Ascending aorta (tissue), 2 donors: ENCODE measurements at regions not wholly inside any gene's neighbourhood (a gene's known extent, or its start where the extent isn't known, plus 50 kb on each side); places are given as distances from the start of the nearest gene placed in this dataset.

Experiments used
- DNase-seq, 2 donors: peaks; one replicate each; pipeline ENCODE4 v3.0.0-alpha.2; 2019; ENCODE audit warnings: low spot score in 2 of 2
- H3K27ac ChIP-seq, 2 donors: fragments of 200-600 bp; sonication (generic); one replicate each; pipeline ENCODE4 v1.5.1; 2016 to 2017; ENCODE audit warnings: mild to moderate bottlenecking in 1 of 2
- H3K27me3 ChIP-seq: fragments of 200-600 bp; sonication (generic); one replicate; pipeline ENCODE4 v1.5.1; 2017
- H3K36me3 ChIP-seq, 2 donors: fragments of 200-600 bp; sonication (generic); one replicate each; pipeline ENCODE4 v1.5.1; 2016
- H3K4me1 ChIP-seq, 2 donors: fragments of 200-600 bp; sonication (generic); one replicate each; pipeline ENCODE4 v1.5.1; 2016 to 2017; ENCODE audit warnings: mild to moderate bottlenecking in 1 of 2
- H3K4me3 ChIP-seq, 2 donors: fragments of 200-600 bp; sonication (generic); one replicate each; pipeline ENCODE4 v1.5.1; 2016 to 2017; ENCODE audit warnings: mild to moderate bottlenecking in 1 of 2
- H3K9me3 ChIP-seq, 2 donors: fragments of 200-600 bp; sonication (generic); one replicate each; pipeline ENCODE4 v1.5.1; 2016
- intact Hi-C: fragments of 100-400 bp; cut with DNase I; formaldehyde crosslinking; loops from one replicate; pipeline ENCODE4 v1.15.1; 2023
- TF ChIP-seq, protein P1 (sequence below), 3 experiments: fragments of 200-600 bp in 2 of 3; fragments of 450-650 bp in 1 of 3; sonication (generic) in 2 of 3; IDR thresholded peaks; one replicate each; pipeline ENCODE4 v1.5.1; 2016 to 2019; ENCODE audit warnings: antibody characterized with exemption in 3 of 3, mild to moderate bottlenecking in 1 of 3, moderate library complexity in 1 of 3

DNA sequence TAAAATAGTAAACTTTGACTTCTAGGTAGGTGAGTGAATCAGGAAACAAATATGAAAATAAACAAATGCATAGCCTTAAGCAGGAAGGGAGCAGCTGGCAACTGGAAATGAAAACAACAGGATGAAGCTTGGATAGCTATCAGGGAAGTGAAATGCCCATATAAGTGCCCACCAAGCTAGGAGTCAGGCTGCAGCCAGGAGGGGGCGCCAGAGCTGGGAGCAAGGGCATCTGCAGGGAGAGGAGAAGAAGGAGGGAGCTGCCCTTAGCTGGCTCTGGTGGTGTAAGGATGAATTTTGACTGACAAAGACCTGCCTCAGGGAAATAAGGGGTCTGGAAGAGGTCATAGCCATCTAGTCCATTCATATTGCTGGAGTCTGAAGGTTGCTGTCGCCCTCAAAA is 298.3 kb downstream of the TDRD15 start:
- intact Hi-C loops: no loop called here

GRCh38 chr2:21422724-21423522 is 299.2 kb downstream of the TDRD15 start:
- no peak overlapping the region for H3K4me3 ChIP-seq

More for the DNA sequence above, 298.3 kb downstream of the TDRD15 start:
- H3K4me3 ChIP-seq: no peak overlapping the region
- DNase-seq: no peak
- no peak overlapping the region for H3K27ac ChIP-seq
- H3K9me3 ChIP-seq: no peaks in the 10 kb centered on the region
- TF ChIP-seq, protein P1, sequence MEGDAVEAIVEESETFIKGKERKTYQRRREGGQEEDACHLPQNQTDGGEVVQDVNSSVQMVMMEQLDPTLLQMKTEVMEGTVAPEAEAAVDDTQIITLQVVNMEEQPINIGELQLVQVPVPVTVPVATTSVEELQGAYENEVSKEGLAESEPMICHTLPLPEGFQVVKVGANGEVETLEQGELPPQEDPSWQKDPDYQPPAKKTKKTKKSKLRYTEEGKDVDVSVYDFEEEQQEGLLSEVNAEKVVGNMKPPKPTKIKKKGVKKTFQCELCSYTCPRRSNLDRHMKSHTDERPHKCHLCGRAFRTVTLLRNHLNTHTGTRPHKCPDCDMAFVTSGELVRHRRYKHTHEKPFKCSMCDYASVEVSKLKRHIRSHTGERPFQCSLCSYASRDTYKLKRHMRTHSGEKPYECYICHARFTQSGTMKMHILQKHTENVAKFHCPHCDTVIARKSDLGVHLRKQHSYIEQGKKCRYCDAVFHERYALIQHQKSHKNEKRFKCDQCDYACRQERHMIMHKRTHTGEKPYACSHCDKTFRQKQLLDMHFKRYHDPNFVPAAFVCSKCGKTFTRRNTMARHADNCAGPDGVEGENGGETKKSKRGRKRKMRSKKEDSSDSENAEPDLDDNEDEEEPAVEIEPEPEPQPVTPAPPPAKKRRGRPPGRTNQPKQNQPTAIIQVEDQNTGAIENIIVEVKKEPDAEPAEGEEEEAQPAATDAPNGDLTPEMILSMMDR (IDR thresholded peaks at IDR 0.05): peak in 1 of 3 experiments; percentile 16
- H3K36me3 ChIP-seq: no peaks in the 10 kb centered on the region
- no peaks in the 10 kb centered on the region for H3K4me1 ChIP-seq
- no peaks in the 10 kb centered on the region for H3K27me3 ChIP-seq

GRCh38 chr2:21423854-21424253 is 300.1 kb downstream of the TDRD15 start:
- H3K9me3 ChIP-seq: no peaks in the 10 kb centered on the region
- intact Hi-C loops: no loop called here
- no peaks in the 10 kb centered on the region for H3K36me3 ChIP-seq
- H3K27ac ChIP-seq: no peak overlapping the region
- no peak for DNase-seq
- H3K4me3 ChIP-seq: no peak overlapping the region
- H3K4me1 ChIP-seq: no peaks in the 10 kb centered on the region
- no peaks in the 10 kb centered on the region for H3K27me3 ChIP-seq
- TF ChIP-seq, protein P1 (IDR thresholded peaks at IDR 0.05): no peak

More at GRCh38 chr2:21422724-21423522, 299.2 kb downstream of the TDRD15 start:
- Histone ChIP-seq H3K4me1 (no peaks in the 10 kb centered on the region), H3K27ac (no peak overlapping the region), H3K36me3 (no peaks in the 10 kb centered on the region), H3K27me3 (no peaks in the 10 kb centered on the region), H3K9me3 (no peaks in the 10 kb centered on the region)
- intact Hi-C loops: no loop called here
- no peak for DNase-seq
- TF ChIP-seq, protein P1 (IDR thresholded peaks at IDR 0.05): no peak

DNA sequence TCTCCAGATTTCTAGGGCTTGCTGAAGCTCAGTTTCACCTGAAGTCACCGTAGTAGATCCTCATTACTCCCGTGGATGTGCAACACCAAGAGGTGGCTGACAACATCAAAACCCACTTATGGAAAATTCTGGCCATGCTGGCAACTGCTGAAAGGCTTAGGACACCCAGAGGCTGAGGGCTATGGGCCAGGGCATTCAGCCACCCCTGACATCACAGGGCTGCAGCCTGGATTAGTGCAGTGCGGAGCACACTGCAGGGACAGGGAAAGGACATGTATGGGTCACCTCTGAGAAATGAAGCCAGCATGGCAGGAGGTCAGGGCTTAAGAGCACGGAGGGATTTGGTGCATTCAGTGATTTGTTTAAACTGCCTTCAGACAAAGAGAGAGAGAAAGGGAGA is 300.6 kb downstream of the TDRD15 start:
- DNase-seq: no peak
- H3K9me3 ChIP-seq: no peaks in the 10 kb centered on the region

GRCh38 chr2:21427606-21428005 is 303.8 kb downstream of the TDRD15 start:
- intact Hi-C loops: no loop called here
- Histone ChIP-seq H3K27me3 (no peaks in the 10 kb centered on the region), H3K36me3 (no peaks in the 10 kb centered on the region), H3K4me3 (no peak overlapping the region), H3K27ac (no peak overlapping the region), H3K9me3 (no peaks in the 10 kb centered on the region), H3K4me1 (no peaks in the 10 kb centered on the region)
- no peak for DNase-seq
- TF ChIP-seq, protein P1 (IDR thresholded peaks at IDR 0.05): no peak

More for the DNA sequence above, 300.6 kb downstream of the TDRD15 start:
- Histone ChIP-seq H3K27ac (no peak overlapping the region), H3K4me1 (no peaks in the 10 kb centered on the region), H3K4me3 (no peak overlapping the region), H3K27me3 (no peaks in the 10 kb centered on the region), H3K36me3 (no peaks in the 10 kb centered on the region)
- intact Hi-C loops: no loop called here
- TF ChIP-seq, protein P1 (IDR thresholded peaks at IDR 0.05): no peak
